HG02884 (cell line): ENCODE measurements at regions not wholly inside any gene's neighbourhood (a gene's known extent, or its start where the extent isn't known, plus 50 kb on each side); places are given as distances from the start of the nearest gene placed in this dataset.

Source experiments
- ATAC-seq: cut with Tn5 transposase; IDR thresholded peaks from one replicate; pipeline ENCODE4 v1.9.1; 2021; ENCODE audit warnings: mild to moderate bottlenecking, moderate library complexity; ENCODE audit not compliant: unreplicated experiment

DNA sequence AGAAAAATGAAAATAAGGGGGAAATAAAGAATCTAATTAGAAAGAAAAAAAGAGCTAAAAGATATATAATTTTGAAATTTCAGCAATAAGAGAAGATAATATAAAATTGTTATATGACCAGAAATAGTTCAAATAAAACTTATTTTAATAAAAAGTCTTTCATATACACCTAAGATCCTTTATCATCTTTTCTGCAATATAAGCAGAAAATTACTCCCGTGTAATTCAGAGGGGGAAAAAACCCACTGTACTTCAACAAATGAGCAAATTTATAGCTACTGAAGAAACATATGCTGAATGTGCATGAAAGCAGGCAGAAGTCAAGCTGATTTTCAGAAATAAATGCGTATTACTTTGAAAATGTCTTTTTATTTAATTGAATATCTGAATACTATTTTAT, 771.3 kb downstream of the FAT4 start:
- no peak for ATAC-seq

DNA sequence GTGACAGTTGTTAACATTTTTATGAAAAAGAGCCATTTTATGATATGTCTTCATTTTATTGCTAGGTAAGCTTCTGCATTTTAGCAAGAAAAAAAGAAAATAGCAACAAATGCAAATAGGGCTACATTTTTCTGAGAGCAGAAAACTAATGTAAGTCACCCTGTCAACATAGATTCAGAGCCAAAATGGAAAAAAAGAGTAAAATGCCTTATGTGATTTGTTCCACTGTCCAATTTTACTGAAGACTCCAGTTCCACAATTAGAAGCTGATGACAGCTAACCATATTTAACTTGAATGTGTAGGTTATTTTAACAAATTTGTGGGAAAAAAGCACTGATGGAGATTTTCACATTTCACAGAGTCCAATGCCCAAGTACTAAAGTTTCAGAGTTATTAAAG, 772.3 kb downstream of the FAT4 start:
- ATAC-seq, result no peak

DNA sequence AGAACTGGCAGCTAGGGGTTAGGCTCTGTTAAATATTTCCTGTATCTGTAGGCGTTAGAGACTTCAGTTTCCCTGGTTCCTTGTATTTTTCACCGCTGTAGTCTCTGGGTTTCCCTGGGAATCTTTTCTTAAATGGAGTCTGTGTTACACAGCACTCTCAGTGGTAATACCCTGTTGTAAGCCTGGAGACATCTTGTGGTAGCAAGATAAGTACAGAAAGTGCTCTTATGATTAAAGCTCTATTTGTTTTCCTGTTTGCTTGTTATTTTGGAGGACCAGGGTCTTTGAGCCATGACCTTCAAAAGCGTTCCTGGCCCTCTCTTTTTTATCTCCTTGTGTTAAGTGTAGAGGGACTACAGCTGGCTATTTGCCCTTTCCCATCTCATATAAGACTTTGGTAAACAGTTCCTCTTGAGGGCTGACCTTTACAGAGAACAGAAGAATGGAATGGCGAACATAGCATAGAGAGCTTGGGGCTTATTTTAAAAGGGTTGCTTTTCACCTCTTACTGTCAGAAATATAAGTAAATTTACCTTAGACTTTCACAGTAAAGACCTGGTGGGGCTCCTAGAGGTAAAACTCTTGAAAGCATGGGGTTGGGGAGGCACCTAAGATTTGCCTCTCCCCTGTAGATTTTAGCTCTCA, 782.5 kb downstream of the FAT4 start:
- no peak for ATAC-seq

DNA sequence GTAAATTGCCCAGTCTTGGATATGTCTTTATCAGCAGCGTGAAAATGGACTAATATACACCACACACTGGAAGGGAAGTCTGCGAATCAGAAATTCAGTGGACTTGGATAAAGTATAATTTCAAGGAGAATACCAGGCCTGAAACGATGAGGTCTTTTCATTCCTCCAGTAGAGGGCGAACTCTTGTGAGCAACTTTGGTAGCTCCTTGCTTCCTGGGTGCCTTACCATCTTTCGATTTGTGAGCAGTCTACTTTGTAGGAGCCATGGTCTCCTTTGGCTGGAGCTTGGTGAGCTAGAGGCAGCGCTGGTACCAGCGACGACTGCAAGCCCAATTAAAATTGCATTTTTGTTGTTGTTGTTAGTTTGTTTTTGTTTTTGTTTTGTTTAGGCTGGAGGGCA, 791.9 kb downstream of the FAT4 start:
- ATAC-seq, result no peak

DNA sequence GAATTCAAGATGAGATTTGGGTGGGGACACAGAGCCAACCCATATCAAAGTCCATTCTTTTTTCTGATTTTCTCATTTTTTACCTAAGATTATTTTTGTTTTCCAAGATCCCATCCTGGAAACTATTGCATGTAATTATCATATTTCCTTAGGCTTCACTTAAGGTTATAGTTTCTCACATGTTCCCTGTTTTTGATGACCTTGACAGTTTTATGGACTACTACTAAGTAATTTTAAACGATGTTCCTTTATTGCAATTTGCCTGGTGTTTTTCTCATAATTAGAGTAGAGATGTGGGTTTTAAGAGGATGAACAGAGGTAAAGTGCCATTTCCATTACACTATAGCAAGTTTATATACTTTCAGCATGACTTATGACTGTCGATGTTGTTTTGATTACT, 795.1 kb downstream of the FAT4 start:
- ATAC-seq, result no peak

DNA sequence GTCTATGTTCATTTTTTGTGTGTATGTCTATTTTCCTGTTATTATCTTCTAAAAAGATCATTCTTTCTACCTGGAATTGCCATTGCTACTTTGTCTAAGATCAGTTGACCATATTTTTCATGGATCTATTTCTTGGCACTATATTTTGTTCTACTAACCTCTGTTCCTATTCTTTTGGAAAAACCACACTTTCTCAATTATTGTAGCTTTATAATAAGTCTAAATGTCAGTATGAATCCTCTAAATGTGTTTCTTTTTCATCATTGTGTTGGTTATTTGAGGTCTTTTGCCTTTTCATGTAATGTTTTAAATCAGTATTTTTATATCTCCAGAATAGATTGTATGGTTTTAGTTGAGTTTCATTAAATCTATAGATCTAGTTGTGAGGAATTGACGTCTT, 798.3 kb downstream of the FAT4 start:
- ATAC-seq, result no peak

DNA sequence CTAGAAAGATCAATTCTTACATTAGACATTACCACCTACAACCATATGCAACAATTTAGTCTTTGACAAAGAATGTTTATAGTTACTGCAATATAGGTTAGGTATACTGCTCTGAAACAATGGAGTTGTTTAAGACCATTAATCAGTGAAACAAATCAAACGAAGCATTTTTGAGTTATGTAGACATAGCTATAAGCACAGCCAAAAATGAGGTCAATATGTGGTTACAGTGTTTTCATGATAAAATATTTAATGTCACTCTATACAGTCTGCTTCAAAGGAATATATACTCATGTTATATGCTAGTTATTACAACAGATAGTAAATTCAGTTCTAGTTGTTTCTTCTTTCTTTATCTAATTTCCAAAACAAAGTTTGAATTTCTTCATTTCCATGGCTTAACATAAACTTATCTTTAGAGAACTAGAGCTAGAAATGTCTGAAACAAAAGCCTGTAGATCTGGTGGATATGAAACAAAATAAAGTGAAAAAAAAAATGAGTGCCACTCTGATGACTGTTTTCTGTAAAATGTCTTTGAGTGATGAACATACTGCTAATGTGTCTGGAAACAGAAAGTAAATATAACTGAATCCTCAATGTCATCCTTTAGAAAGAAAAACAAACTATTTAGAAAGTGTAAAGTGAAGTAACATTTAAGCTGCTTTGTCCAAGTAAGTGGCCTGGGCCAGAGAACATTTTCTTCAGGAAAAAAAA, 809.0 kb downstream of the FAT4 start:
- no peak for ATAC-seq

DNA sequence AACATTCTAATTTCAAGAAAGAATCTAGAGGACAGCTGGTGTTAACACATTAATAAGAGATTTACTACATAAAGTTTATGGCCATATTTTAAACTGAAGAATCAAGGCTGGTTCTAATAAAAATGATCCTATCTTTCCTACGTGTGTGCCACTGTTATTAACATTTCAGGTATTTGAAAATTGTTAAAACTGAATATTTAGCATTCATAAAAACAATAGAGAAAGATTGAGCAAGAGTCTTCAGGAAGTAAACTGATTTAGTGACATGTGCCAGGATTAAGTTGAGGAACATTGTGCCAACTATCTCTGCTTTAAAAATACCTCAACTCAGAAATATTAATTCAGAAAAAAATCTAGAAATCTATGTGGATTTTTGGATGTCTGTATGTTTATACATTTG, 810.1 kb downstream of the FAT4 start:
- no peak for ATAC-seq

DNA sequence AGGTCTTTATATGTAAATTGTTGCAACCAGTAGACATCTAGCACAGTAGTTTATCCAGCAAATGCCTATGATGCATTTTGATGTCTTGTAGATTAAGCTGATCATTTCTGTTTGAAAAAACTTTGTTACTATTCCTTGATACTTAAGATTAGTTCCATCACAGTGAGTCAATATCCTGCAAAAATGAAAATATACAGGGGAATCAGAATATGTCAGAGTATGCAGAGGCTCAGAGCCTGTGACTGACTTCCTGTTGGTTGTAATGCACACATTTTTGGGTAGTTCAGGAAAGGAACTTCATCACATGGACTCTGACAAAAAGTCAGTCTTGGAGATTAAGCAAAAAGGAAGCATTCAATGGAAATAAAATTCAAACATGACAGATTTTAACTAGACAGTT, 815.5 kb downstream of the FAT4 start:
- no peak for ATAC-seq

DNA sequence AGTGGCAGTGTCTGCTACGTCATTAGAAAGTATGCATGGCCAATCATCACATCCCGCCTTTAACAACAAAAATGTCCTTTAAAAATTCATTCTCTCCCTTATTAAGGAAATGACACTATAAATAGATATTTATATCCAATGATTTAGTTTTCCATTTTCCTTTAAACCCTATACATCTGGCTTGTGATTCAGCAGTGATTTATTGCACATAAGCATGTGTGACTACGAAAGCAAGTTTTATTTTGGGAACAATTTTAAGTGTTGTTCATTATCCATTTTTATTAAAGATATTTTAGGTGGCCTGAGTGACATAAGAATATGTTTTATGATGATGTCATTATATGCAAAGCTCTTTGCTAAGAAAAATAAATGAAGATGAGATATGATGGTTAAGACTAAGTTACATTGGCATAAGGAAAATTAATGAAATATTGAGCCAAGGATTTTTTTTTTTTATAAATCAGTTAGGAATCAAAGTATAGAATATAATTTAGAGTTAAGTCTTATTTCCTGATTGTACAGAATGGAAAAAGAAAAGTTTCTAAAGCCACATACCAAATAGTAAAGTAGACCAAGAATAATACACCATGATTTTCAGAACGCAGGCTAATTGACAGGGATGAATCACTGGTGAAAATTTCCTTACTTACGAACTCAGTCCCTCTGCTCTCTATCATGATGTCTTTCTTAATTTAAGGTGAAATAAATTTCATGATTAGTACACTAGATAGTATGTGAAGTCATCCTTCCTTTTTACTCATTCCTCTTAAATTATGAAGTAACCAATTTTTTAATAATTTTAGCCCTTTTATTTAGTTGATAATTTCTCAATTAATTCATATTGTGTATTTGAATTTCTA, 822.4 kb downstream of the FAT4 start:
- no peak for ATAC-seq

DNA sequence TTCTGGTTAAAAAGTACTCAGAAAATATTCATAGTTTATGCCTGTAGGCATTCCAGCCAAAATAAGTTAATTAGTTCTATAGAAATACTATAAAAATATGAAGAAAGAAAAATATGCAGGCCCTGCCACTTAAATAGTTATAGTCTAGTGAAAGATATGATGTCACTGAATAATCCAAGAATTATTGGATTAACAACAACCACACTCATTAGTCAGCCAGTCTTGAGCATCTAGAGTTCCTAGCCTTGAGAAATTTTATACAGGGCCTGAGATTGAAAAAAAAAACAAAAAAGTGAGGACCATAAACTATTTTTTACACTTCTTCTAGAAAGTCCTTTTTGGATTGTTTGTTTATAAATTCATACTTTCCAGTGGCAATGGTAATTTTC, 823.0 kb downstream of the FAT4 start:
- no peak for ATAC-seq

DNA sequence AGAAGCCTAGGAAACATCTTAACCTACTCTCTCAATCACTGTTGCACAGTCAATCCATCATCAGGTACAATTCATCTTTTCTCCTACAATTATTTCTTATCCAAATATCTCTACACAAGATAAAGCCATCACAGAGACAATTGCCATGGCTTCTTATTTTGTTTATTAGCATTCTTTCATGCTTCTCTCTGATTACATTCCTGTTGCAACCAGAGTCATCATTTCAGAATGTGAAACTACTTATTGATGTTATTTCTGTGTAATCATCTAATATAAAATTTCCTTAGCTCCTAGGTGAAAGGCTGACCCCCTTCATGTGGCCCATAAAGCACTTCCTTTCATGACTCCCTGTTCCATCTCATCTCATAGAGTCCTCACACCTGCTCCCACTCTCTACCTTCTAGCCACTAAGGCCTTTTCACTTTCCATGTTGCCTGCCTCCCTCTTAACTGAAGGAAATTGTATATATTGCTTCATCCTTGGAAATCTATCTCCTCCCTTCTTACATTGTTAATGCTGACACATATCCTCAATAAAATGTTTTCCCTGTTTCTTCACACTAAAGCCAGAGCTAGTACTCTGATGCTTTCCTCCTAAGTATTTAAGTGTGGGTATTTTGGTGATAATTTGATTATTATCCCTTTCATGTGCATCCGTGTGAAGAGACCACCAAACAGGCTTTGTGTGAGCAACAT, 829.9 kb downstream of the FAT4 start:
- no peak for ATAC-seq

DNA sequence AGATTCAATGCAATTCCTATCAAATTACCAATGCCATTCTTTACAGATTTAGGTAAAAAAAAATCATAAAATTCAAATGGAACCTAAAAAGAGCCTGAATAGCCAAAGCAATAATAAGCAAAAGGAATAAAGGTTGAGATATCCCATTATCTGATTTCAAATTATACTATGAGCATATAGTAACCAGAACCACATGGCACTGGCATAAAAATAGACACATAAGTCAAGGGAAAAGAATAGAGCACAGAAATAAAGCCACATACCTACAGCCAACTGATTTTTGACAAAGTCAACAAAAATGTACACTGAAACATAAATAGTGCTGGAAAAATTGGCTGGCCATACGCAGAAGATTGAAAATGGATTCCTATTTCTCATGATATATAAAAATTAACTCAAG, 853.7 kb downstream of the FAT4 start:
- ATAC-seq, result no peak

DNA sequence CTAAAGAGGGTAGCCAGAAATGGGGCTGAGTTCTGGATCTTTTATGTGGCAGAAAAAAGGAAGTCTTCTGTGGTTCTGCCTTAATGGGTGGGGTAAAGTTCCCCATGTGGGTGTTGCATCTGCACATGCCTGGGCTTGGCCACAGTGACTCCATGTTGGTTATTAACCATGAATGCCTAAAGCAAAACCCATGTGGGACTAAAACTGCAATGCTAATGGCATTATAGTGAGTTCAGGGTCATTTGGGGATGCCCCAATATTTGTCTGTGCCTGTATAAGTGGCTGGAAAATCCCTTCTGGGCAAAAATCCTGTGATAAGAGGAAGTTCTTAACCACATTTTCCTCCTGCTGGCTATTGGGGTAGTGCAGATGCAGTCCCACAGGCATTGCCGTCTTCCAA, 857.4 kb downstream of the FAT4 start:
- peak; percentile 69 for ATAC-seq

DNA sequence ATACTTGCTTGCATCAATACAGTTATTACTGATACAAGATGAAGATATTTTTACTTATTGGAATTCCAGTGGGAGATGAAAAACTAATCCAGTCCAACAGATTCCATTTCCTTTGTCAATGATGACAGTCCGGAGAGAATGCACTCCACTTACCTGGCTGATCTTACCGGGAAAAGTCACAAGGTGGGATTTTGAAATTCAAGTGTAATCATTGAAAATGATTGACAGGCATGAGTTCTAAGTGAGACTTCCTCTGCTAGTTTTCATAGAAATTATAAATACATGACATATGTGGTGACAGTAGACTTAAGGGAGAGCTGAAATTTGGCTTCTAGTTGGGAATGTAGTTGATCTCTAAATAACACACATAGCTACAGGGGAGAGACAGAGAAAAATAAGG, 859.9 kb downstream of the FAT4 start:
- ATAC-seq, result no peak

DNA sequence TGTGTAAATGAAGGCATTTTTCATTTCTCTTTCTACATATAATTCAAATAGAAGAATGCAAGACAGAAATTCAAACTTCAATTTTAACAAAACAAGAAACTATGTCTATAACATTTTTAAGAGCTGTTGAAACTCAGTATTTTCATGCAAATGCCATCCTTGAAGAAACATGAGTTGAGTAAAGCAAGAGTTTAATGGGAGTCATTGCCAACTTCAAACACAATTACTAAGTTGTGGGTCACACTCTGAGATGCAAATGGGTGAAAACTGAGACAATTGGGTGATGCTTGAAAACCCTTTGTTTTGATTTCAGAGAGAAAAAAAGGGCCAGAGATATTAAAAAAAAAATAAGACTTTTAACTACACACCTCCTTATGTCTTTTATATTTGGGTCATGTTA, 865.9 kb downstream of the FAT4 start:
- no peak for ATAC-seq

DNA sequence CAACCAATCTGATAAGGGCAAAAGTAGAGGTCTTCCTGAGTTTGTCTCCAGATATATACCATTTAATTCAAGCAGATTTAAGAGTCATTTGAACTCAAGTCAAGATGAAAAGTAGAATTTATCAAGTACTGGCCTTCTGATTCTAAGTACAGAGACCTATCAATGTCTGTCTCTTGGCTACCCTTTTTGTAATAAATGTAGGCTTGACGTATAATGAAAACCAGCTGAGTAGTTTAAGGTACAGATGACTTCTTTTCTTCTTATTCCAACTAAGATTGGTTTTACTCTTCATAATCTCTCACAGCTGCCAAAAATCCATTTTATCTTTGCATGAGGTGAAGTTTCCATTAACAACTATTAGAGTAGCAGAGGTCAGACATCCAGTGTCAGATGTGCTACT, 867.6 kb downstream of the FAT4 start:
- no peak for ATAC-seq

DNA sequence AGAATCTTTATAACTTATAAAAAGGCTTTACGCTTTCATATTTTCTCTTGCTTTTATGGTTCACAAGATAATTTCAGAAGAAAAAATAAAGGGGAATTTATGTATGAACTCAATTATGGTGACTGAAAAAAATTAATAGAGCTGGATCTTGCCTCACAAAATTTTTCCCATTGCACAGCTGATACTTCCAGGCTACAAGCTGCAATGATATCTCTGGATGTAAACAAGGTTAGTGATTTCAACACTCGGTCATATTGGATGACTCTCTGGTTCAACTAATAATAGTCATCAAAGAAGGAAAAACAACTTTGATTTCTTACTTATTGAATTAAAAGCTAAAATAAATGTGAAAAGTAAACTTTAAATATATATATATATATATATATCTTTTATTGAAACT, 868.0 kb downstream of the FAT4 start:
- no peak for ATAC-seq

DNA sequence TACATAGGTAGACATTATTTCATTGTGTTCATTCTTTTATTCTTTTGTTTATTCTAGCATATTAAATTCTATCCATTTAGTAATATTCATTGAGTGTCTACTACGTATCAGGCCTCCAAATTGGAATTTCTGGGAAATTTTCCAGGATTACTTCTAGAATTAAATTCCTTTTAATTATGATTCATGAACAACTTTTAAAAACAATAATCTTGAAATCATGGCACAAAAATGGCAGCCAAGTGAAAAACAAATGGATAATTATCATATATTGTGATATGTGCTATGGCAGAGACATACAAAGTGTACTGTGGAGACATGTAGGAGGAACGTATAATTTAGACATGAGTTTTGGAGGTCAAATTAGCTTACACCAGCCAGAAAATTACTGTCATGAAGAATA, 868.5 kb downstream of the FAT4 start:
- no peak for ATAC-seq

DNA sequence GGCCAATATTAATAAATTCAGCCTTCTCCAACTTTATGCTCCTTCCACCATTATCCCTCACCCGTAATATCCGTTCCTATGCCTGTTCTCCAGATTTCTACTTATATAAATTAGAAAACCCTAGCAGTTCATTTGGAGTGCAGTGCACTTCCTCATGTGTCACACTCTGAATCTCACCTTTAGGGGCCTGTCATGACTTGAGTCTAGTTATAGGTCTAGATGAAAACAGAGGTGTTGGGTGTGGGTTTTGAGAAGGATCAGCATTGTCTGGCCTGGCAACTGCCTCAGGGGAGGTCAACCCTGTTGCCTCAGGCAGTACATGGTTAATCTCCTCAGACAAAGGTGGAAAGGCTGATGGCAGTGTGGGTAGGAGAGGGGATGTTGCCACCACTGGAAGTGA, 876.8 kb downstream of the FAT4 start:
- no peak for ATAC-seq

DNA sequence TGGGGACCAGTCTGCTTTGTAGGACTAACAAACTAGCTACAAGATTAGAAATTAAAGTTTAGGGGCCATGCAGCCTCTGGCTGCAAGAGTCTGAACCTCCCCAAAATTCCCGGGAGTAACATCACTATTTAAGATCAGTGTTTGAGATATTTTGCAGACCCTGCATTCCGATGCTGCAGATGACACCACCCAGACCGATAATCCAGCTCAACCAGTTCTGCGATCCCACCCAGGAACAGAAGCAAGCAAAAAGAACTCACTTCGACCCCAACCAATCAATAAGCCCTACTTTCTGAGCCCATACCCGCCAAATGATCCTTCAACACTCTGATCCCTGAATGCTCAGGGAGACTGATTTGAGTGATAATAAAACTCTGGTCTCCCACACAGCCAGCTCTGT, 877.8 kb downstream of the FAT4 start:
- ATAC-seq, result no peak
